Muscle layer of colon (tissue), 2 donors: ENCODE measurements at regions not wholly inside any gene's neighbourhood (a gene's known extent, or its start where the extent isn't known, plus 50 kb on each side); places are given as distances from the start of the nearest gene placed in this dataset.

ENCODE experiments used
- H3K27ac ChIP-seq: one replicate; pipeline ENCODE4 v1.7.0; 2013; ENCODE audit warnings: low read depth, mild to moderate bottlenecking, low read length, moderate library complexity
- H3K27me3 ChIP-seq, 2 donors: one replicate each; pipeline ENCODE4 v1.7.0; 2013; ENCODE audit warnings: low read length in 2 of 2, mild to moderate bottlenecking in 2 of 2; ENCODE audit not compliant: insufficient read depth in 2 of 2, control insufficient read depth in 1 of 2
- H3K36me3 ChIP-seq: one replicate; pipeline ENCODE4 v1.7.0; 2013; ENCODE audit warnings: mild to moderate bottlenecking, low read length; ENCODE audit not compliant: insufficient read depth
- H3K4me1 ChIP-seq: one replicate; pipeline ENCODE4 v1.7.0; 2013; ENCODE audit warnings: mild to moderate bottlenecking, low read length; ENCODE audit not compliant: insufficient read depth
- H3K4me3 ChIP-seq, 2 donors: one replicate each; pipeline ENCODE4 v1.7.0; 2013; ENCODE audit warnings: low read length in 2 of 2, low read depth in 1 of 2, mild to moderate bottlenecking in 1 of 2, moderate library complexity in 1 of 2
- H3K9ac ChIP-seq: one replicate; pipeline ENCODE4 v1.7.0; 2013; ENCODE audit warnings: low read length
- H3K9me3 ChIP-seq: one replicate; pipeline ENCODE4 v1.7.0; 2013; ENCODE audit warnings: mild to moderate bottlenecking, low read length
- donor health status: abdominal sarcoma.
- donor health status: Adenocarcinoma of cecum.

GRCh38 chr16:87007907-87008306, 309.3 kb downstream of the C16orf95 start:
- H3K36me3 ChIP-seq, result no peaks in the 10 kb centered on the region
- H3K9ac ChIP-seq, result no peak overlapping the region
- H3K27me3 ChIP-seq, result no peaks in the 10 kb centered on the region
- no peaks in the 10 kb centered on the region for H3K4me1 ChIP-seq
- no peaks in the 10 kb centered on the region for H3K9me3 ChIP-seq
- no peak overlapping the region for H3K4me3 ChIP-seq
- no peak overlapping the region for H3K27ac ChIP-seq

GRCh38 chr16:87008664-87009063, 308.5 kb downstream of the C16orf95 start:
- Histone ChIP-seq H3K4me3 (no peak overlapping the region), H3K27ac (no peak overlapping the region), H3K9me3 (no peaks in the 10 kb centered on the region), H3K27me3 (no peaks in the 10 kb centered on the region), H3K9ac (no peak overlapping the region), H3K36me3 (no peaks in the 10 kb centered on the region), H3K4me1 (no peaks in the 10 kb centered on the region)

GRCh38 chr16:87012954-87013938, 303.9 kb downstream of the C16orf95 start:
- H3K9ac ChIP-seq, result no peak overlapping the region
- H3K4me3 ChIP-seq, result no peak overlapping the region
- no peaks in the 10 kb centered on the region for H3K9me3 ChIP-seq
- H3K4me1 ChIP-seq, result no peaks in the 10 kb centered on the region
- H3K27ac ChIP-seq, result no peak overlapping the region
- H3K27me3 ChIP-seq, result peaks cover 5 to 14% of the 10 kb centered on the region in 2 donors
- no peaks in the 10 kb centered on the region for H3K36me3 ChIP-seq

- peaks cover 5 to 14% of the 10 kb centered on the region in 2 donors for H3K27me3 ChIP-seq
- H3K9ac ChIP-seq, result no peak overlapping the region
- no peaks in the 10 kb centered on the region for H3K4me1 ChIP-seq
- no peaks in the 10 kb centered on the region for H3K36me3 ChIP-seq
- no peak overlapping the region for H3K4me3 ChIP-seq
- H3K27ac ChIP-seq, result no peak overlapping the region
- H3K9me3 ChIP-seq, result no peaks in the 10 kb centered on the region
Measured at GRCh38 chr16:87014112-87014511, 303.1 kb downstream of the C16orf95 start.

GRCh38 chr16:87015021-87015420, 302.2 kb downstream of the C16orf95 start:
- H3K9me3 ChIP-seq, result no peaks in the 10 kb centered on the region
- H3K4me3 ChIP-seq, result no peak overlapping the region
- no peak overlapping the region for H3K27ac ChIP-seq
- peaks cover 5 to 14% of the 10 kb centered on the region in 2 donors for H3K27me3 ChIP-seq
- H3K4me1 ChIP-seq, result no peaks in the 10 kb centered on the region
- H3K36me3 ChIP-seq, result no peaks in the 10 kb centered on the region
- H3K9ac ChIP-seq, result no peak overlapping the region

GRCh38 chr16:87016046-87017035, 300.9 kb downstream of the C16orf95 start:
- Histone ChIP-seq H3K9me3 (no peaks in the 10 kb centered on the region), H3K4me1 (no peaks in the 10 kb centered on the region), H3K27me3 (peaks cover 5 to 14% of the 10 kb centered on the region in 2 donors), H3K27ac (no peak overlapping the region), H3K9ac (no peak overlapping the region), H3K4me3 (no peak overlapping the region), H3K36me3 (no peaks in the 10 kb centered on the region)

GRCh38 chr16:87017371-87018012, 299.7 kb downstream of the C16orf95 start:
- Histone ChIP-seq H3K9me3 (no peaks in the 10 kb centered on the region), H3K4me3 (no peak overlapping the region), H3K27ac (no peak overlapping the region), H3K36me3 (no peaks in the 10 kb centered on the region), H3K4me1 (no peaks in the 10 kb centered on the region), H3K9ac (no peak overlapping the region), H3K27me3 (peaks cover 5 to 14% of the 10 kb centered on the region in 2 donors)

- Histone ChIP-seq H3K27me3 (no peaks in the 10 kb centered on the region), H3K27ac (no peak overlapping the region), H3K9me3 (no peaks in the 10 kb centered on the region), H3K4me1 (no peaks in the 10 kb centered on the region), H3K36me3 (no peaks in the 10 kb centered on the region), H3K9ac (no peak overlapping the region), H3K4me3 (no peak overlapping the region)
Measured at GRCh38 chr16:87025676-87026075, 291.5 kb downstream of the C16orf95 start.

GRCh38 chr16:87027056-87027616, 290.1 kb downstream of the C16orf95 start:
- no peak overlapping the region for H3K27ac ChIP-seq
- no peak overlapping the region for H3K4me3 ChIP-seq
- H3K27me3 ChIP-seq, result no peaks in the 10 kb centered on the region
- H3K9me3 ChIP-seq, result no peaks in the 10 kb centered on the region
- H3K9ac ChIP-seq, result no peak overlapping the region
- H3K4me1 ChIP-seq, result no peaks in the 10 kb centered on the region
- H3K36me3 ChIP-seq, result no peaks in the 10 kb centered on the region

- H3K4me3 ChIP-seq, result no peak overlapping the region
- no peak overlapping the region for H3K27ac ChIP-seq
- H3K27me3 ChIP-seq, result peaks cover 0 to 9% of the 10 kb centered on the region in 2 donors
- H3K9ac ChIP-seq, result no peak overlapping the region
- H3K9me3 ChIP-seq, result no peaks in the 10 kb centered on the region
- no peaks in the 10 kb centered on the region for H3K36me3 ChIP-seq
- no peaks in the 10 kb centered on the region for H3K4me1 ChIP-seq
Measured at GRCh38 chr16:87028481-87029320, 288.5 kb downstream of the C16orf95 start.
